ENCODE measurements at regions not wholly inside any gene's neighbourhood (a gene's known extent, or its start where the extent isn't known, plus 50 kb on each side); places are given as distances from the start of the nearest gene placed in this dataset.

DNA sequence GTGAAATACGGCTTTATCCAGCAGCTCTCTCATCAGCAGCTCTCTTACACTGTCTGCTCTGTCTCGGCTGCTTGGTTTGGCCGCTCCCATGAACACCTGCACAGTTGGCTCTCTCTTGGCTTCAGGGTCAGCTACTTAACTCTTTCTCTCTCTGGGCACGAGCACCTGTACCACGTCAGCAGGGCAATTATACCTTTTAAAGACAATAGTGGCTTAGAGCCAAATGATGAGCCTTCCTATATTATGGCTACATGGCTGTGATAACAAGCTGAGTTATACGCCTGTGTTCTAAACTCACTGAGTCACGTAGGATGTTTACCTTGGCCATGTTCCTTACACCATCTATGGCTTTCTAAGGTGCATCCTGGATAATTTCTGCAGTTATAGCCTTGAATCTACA is 69.2 kb upstream of the CTNND2 start:
- in situ Hi-C loops (cut with HindIII; ENCODE audit: low sequenced_read_pairs) = no loop called here

DNA sequence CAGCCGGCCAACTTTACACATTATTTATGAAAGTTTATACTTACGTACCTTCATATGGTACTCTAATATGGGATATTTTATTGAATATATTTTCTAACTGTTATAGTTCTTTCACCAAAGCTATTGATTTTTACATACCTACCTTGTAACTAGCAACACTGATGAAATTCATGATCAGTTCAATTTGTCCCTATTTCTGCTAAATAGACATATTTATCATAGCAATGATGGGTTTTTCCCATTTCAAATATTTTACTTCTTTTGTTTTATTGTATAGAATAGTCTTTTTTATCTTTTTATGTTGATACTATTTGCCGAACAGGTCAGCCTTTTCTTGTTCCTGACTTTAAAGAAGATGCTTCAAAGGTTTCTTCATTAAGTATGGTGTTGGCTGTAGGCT is 59.0 kb upstream of the CTNND2 start:
- in situ Hi-C loops (cut with HindIII; ENCODE audit: low sequenced_read_pairs) = no loop called here

DNA sequence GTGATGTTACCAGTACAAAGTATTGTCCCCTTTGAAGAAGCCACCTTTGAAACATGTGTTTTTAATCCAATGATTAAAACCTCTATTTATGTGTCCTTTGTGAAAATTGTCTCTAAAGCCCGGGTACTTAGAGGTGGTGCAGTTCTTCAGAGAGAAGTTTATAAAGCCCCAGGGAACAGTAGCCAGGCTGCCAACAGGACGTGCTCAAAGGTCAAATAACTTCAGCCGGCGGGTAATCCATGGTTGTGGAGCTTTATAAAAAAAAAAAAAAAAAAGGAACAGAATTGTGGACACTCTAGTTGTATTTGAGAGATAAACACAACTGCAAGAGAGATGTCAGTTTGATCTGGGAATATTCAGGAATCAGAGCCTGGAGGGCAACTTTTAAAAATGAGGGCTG is 57.9 kb upstream of the CTNND2 start:
- in situ Hi-C loops (cut with HindIII; ENCODE audit: low sequenced_read_pairs) = no loop called here

DNA sequence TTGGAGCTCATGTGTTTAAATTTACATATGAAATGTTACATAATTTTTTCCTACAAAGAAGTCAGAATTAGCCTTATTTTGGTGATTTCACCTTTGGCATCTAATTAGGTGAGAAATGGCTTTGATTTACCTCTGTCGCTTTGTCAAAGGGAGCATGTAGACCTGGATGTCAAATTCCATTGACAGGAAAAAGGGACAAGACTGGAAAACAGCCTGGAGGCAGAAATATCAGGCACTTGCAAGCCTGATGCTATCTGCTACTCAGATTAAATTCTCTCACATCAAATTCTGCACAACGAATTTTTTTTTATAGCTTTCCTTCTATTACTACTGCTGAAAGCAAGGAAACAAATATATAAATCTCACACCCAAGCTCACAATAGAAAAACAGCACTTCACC is 54.1 kb upstream of the CTNND2 start:
- in situ Hi-C loops (cut with HindIII; ENCODE audit: low sequenced_read_pairs) = no loop called here

DNA sequence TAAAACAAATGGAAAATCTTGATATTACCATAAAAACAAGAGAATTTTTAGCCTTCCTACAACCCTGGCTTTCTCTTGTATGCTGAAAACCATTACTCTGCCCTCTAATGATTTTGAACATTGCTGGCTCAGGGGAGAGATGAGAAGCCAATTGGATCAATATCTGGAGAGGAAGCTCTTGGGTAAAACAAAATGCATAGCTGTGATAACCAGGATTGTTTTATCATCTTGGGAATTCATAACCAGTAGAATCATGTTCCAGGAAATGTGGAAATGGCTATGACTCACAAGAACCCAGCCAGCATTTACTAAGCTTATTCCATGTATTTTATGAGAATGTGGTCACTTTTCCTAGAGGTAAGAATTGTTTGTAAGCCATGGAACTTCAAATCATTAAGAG is 51.1 kb upstream of the CTNND2 start:
- in situ Hi-C loops (cut with HindIII; ENCODE audit: low sequenced_read_pairs) = no loop called here
